ENCODE measurements at regions not wholly inside any gene's neighbourhood (a gene's known extent, or its start where the extent isn't known, plus 50 kb on each side); places are given as distances from the start of the nearest gene placed in this dataset.

DNA sequence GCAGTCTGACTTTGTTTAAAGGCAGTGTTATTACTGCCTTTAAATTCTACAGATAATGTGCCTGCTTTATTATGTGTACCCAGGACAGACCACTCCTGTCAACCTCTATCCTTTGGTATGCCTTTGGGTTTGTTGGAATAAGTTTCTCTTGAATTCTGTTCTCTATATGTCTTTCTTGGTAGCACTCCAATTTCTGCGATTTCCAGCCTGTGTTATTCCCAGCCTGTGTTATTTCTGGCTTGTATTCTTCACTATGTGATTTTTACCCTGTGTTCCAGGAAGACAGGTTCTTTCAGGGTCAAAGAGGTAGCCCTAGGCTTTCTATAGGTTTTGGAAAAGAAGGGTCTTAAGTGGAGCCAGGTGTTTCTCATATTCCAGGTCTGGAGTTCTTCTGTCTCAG lies 407.4 kb upstream of the AZI2 start:
- Histone ChIP-seq H3K79me2 (ENCODE audit: low read length) (no peaks in the 10 kb centered on the region), H3K36me3 (ENCODE audit: low read depth, low read length) (no peaks in the 10 kb centered on the region), H3K4me3 (ENCODE audit: low read length) (no peak overlapping the region), H3K9me3 (ENCODE audit: low read length) (no peaks in the 10 kb centered on the region), H3K4me1 (ENCODE audit: insufficient read depth, low read length) (no peaks in the 10 kb centered on the region), H3K27ac (ENCODE audit: low read length) (no peak overlapping the region), H3K4me2 (ENCODE audit: low read length) (no peak overlapping the region), H3K27me3 (ENCODE audit: low read length) (peaks cover 27% of the 10 kb centered on the region; the same call in 1 of the 2 replicates), H3K9ac (ENCODE audit: low read length) (no peak overlapping the region), H3F3A (ENCODE audit: low read length, unreplicated experiment) (no peaks in the 10 kb centered on the region), H2AFZ (ENCODE audit: low read length) (no peak overlapping the region), H4K20me1 (ENCODE audit: low read length) (no peaks in the 10 kb centered on the region), H3K9me2 (replicated peaks; ENCODE audit: low read length) (no peaks in the 10 kb centered on the region)
- ATAC-seq (no peak), DNase-seq (no peak)
- ChIA-PET CTCF (no interaction called here), POLR2A (ENCODE audit: unreplicated experiment) (no interaction called here)
- TF ChIP-seq, protein P1, sequence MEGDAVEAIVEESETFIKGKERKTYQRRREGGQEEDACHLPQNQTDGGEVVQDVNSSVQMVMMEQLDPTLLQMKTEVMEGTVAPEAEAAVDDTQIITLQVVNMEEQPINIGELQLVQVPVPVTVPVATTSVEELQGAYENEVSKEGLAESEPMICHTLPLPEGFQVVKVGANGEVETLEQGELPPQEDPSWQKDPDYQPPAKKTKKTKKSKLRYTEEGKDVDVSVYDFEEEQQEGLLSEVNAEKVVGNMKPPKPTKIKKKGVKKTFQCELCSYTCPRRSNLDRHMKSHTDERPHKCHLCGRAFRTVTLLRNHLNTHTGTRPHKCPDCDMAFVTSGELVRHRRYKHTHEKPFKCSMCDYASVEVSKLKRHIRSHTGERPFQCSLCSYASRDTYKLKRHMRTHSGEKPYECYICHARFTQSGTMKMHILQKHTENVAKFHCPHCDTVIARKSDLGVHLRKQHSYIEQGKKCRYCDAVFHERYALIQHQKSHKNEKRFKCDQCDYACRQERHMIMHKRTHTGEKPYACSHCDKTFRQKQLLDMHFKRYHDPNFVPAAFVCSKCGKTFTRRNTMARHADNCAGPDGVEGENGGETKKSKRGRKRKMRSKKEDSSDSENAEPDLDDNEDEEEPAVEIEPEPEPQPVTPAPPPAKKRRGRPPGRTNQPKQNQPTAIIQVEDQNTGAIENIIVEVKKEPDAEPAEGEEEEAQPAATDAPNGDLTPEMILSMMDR (conservative IDR thresholded peaks at IDR 0.05; ENCODE audit: low read depth, low read length), result no peak
- TF ChIP-seq EZH2phosphoT487 (IDR thresholded peaks at IDR 0.05; ENCODE audit: borderline replicate concordance, low read length) (no peak), EZH2 (IDR thresholded peaks at IDR 0.05; ENCODE audit: low read length, unreplicated experiment) (no peak)
- BruUV-seq (replicated peaks), result no TSS peak
- intact Hi-C loops (cut with micrococcal nuclease), result no loop called here

DNA sequence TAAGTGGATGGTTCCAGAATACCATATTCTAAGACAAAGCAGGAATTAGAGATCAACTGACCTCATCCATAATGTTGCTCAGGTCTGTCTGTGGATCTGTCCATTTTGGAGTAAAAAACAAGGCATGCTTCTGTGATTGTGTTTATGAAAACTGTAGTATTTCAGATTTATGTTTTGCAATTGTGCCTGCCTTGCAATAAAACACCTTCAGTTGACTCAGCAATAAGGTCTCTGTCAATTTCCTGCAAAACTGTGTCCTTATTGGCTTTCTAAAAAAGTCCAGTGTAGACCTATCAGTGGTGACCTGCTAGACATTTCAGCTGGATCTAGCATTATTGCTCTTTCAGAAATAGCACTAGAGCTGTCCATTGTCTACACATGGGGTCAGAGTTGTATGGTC lies 409.5 kb upstream of the AZI2 start:
- no peak overlapping the region for H3K9ac ChIP-seq (ENCODE audit: low read length)
- H2AFZ ChIP-seq (ENCODE audit: low read length), result no peak overlapping the region
- no peaks in the 10 kb centered on the region for H3K36me3 ChIP-seq (ENCODE audit: low read depth, low read length)
- no peak overlapping the region for H3K4me3 ChIP-seq (ENCODE audit: low read length)
- BruUV-seq (replicated peaks), result no TSS peak
- intact Hi-C loops (cut with micrococcal nuclease), result no loop called here
- H3K4me2 ChIP-seq (ENCODE audit: low read length), result no peak overlapping the region
- DNase-seq (no peak), ATAC-seq (no peak)
- peaks cover 30% of the 10 kb centered on the region; the same call in 1 of the 2 replicates for H3K27me3 ChIP-seq (ENCODE audit: low read length)
- H3K9me3 ChIP-seq (ENCODE audit: low read length), result no peaks in the 10 kb centered on the region
- H3K9me2 ChIP-seq (replicated peaks; ENCODE audit: low read length), result 0 out of 2 replicates have a peak, but pooled peaks cover 5% of the 10 kb centered on the region
- no peak overlapping the region for H3K27ac ChIP-seq (ENCODE audit: low read length)
- ChIA-PET POLR2A (ENCODE audit: unreplicated experiment) (no interaction called here), CTCF (no interaction called here)
- TF ChIP-seq, protein P1 (conservative IDR thresholded peaks at IDR 0.05; ENCODE audit: low read depth, low read length), result no peak
- TF ChIP-seq EZH2 (IDR thresholded peaks at IDR 0.05; ENCODE audit: low read length, unreplicated experiment) (no peak), EZH2phosphoT487 (IDR thresholded peaks at IDR 0.05; ENCODE audit: borderline replicate concordance, low read length) (no peak)
- no peaks in the 10 kb centered on the region for H3K4me1 ChIP-seq (ENCODE audit: insufficient read depth, low read length)
- H3K79me2 ChIP-seq (ENCODE audit: low read length), result no peaks in the 10 kb centered on the region
- H3F3A ChIP-seq (ENCODE audit: low read length, unreplicated experiment), result no peaks in the 10 kb centered on the region
- H4K20me1 ChIP-seq (ENCODE audit: low read length), result no peaks in the 10 kb centered on the region

DNA sequence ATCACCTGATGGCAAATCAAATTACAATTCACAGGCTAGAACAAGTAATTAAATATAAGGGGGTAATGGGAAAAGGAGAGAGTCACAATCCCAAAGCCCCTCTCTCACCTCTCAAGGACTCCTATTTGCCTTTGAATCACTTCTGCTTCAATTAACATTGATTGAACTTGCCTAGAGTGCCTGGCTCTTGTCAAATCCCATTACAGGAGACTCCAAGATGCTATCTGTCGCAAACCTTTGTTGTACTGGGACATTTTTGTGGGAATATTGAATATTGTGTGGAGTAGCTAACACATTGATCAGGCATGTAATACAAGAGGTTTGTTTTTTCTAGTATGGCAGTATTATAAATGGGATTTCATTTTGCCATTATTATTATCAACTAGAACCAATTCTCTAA lies 412.8 kb upstream of the AZI2 start:
- peaks cover 41% of the 10 kb centered on the region; the same call in 1 of the 2 replicates for H3K27me3 ChIP-seq (ENCODE audit: low read length)
- H3K36me3 ChIP-seq (ENCODE audit: low read depth, low read length), result no peaks in the 10 kb centered on the region
- H4K20me1 ChIP-seq (ENCODE audit: low read length), result no peaks in the 10 kb centered on the region
- intact Hi-C loops (cut with micrococcal nuclease), result no loop called here
- H3K9me3 ChIP-seq (ENCODE audit: low read length), result no peaks in the 10 kb centered on the region
- no peak overlapping the region for H3K4me3 ChIP-seq (ENCODE audit: low read length)
- POLR2A ChIA-PET (ENCODE audit: unreplicated experiment), result no interaction called here
- CTCF ChIA-PET, result no interaction called here
- no TSS peak for BruUV-seq (replicated peaks)
- ATAC-seq (no peak), DNase-seq (no peak)
- no peak overlapping the region for H3K9ac ChIP-seq (ENCODE audit: low read length)
- H3K4me2 ChIP-seq (ENCODE audit: low read length), result no peak overlapping the region
- no peak overlapping the region for H2AFZ ChIP-seq (ENCODE audit: low read length)
- no peak overlapping the region for H3K27ac ChIP-seq (ENCODE audit: low read length)
- no peaks in the 10 kb centered on the region for H3K79me2 ChIP-seq (ENCODE audit: low read length)
- H3K9me2 ChIP-seq (replicated peaks; ENCODE audit: low read length), result 0 out of 2 replicates have a peak, but pooled peaks cover 5% of the 10 kb centered on the region
- H3K4me1 ChIP-seq (ENCODE audit: insufficient read depth, low read length), result no peaks in the 10 kb centered on the region
- H3F3A ChIP-seq (ENCODE audit: low read length, unreplicated experiment), result no peaks in the 10 kb centered on the region
- TF ChIP-seq, protein P1 (conservative IDR thresholded peaks at IDR 0.05; ENCODE audit: low read depth, low read length), result no peak
- TF ChIP-seq EZH2phosphoT487 (IDR thresholded peaks at IDR 0.05; ENCODE audit: borderline replicate concordance, low read length) (no peak), EZH2 (IDR thresholded peaks at IDR 0.05; ENCODE audit: low read length, unreplicated experiment) (no peak)
